COLO668 (cell line): ENCODE measurements at regions not wholly inside any gene's neighbourhood (a gene's known extent, or its start where the extent isn't known, plus 50 kb on each side); places are given as distances from the start of the nearest gene placed in this dataset.

Experiments
- DNase-seq: peaks from one replicate; lab custom pipeline; 2025; ENCODE audit not compliant: unreplicated experiment; lab: John Stamatoyannopoulos, UW

- peak; percentile 38 for DNase-seq
Observed at GRCh38 chr6:97563529-97563928, 280.5 kb upstream of the MMS22L start.

GRCh38 chr6:97572943-97573342 is 289.9 kb upstream of the MMS22L start:
- no peak for DNase-seq

GRCh38 chr6:97586344-97586743 is 303.3 kb upstream of the MMS22L start:
- no peak for DNase-seq

- no peak for DNase-seq
Observed at GRCh38 chr6:97591955-97592354, 308.9 kb upstream of the MMS22L start.

- no peak for DNase-seq
Observed at GRCh38 chr6:97594844-97595243, 311.8 kb upstream of the MMS22L start.

- no peak for DNase-seq
Observed at GRCh38 chr6:97621111-97621510, 338.1 kb upstream of the MMS22L start.

GRCh38 chr6:97626671-97627441 is 343.8 kb upstream of the MMS22L start:
- peak; percentile 2 for DNase-seq

GRCh38 chr6:97629180-97629579 is 346.2 kb upstream of the MMS22L start:
- no peak for DNase-seq

GRCh38 chr6:97630604-97631003 is 347.6 kb upstream of the MMS22L start:
- no peak for DNase-seq

- DNase-seq: no peak
Observed at GRCh38 chr6:97632341-97632740, 349.3 kb upstream of the MMS22L start.

- DNase-seq: no peak
Observed at GRCh38 chr6:97639702-97640101, 356.7 kb upstream of the MMS22L start.

GRCh38 chr6:97644353-97644752 is 361.3 kb upstream of the MMS22L start:
- no peak for DNase-seq

GRCh38 chr6:97645757-97646156 is 362.7 kb upstream of the MMS22L start:
- no peak for DNase-seq

GRCh38 chr6:97653076-97653475 is 370.1 kb upstream of the MMS22L start:
- no peak for DNase-seq

GRCh38 chr6:97653517-97653916 is 370.5 kb upstream of the MMS22L start:
- DNase-seq: no peak

- DNase-seq: no peak
Observed at GRCh38 chr6:97654674-97655073, 371.7 kb upstream of the MMS22L start.

- DNase-seq: no peak
Observed at GRCh38 chr6:97656236-97656635, 373.2 kb upstream of the MMS22L start.

GRCh38 chr6:97656706-97657350 is 373.8 kb upstream of the MMS22L start:
- no peak for DNase-seq

- DNase-seq: no peak
Observed at GRCh38 chr6:97658090-97658489, 375.1 kb upstream of the MMS22L start.

- DNase-seq: no peak
Observed at GRCh38 chr6:97663252-97663651, 380.2 kb upstream of the MMS22L start.

- DNase-seq: no peak
Observed at GRCh38 chr6:97665446-97665845, 382.4 kb upstream of the MMS22L start.

- no peak for DNase-seq
Observed at GRCh38 chr6:97666889-97667288, 383.9 kb upstream of the MMS22L start.

GRCh38 chr6:97668716-97669115 is 385.7 kb upstream of the MMS22L start:
- no peak for DNase-seq
